ENCODE measurements at regions not wholly inside any gene's neighbourhood (a gene's known extent, or its start where the extent isn't known, plus 50 kb on each side); places are given as distances from the start of the nearest gene placed in this dataset.

DNA sequence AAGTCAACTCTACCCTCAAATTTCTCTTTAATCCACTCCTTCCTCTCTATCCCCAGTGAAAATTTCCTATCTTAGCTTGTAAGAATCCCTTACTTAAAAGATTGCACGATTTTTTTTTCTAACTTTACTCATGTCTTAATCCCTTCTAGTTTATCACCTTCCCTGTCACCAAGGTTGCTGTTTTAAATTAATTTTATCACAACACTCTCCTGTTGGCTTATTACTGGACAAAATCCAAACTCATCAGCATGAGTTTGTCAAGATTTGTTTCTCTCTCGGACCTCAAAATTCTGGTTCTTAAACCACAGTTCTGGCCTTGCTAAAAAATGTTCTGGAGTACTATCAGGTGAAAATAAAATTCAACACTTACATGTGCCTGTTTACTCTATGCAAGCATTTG, 959.1 kb upstream of the SLC10A2 start:
- TF ChIP-seq, protein P1, sequence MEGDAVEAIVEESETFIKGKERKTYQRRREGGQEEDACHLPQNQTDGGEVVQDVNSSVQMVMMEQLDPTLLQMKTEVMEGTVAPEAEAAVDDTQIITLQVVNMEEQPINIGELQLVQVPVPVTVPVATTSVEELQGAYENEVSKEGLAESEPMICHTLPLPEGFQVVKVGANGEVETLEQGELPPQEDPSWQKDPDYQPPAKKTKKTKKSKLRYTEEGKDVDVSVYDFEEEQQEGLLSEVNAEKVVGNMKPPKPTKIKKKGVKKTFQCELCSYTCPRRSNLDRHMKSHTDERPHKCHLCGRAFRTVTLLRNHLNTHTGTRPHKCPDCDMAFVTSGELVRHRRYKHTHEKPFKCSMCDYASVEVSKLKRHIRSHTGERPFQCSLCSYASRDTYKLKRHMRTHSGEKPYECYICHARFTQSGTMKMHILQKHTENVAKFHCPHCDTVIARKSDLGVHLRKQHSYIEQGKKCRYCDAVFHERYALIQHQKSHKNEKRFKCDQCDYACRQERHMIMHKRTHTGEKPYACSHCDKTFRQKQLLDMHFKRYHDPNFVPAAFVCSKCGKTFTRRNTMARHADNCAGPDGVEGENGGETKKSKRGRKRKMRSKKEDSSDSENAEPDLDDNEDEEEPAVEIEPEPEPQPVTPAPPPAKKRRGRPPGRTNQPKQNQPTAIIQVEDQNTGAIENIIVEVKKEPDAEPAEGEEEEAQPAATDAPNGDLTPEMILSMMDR (IDR thresholded peaks at IDR 0.05; ENCODE audit: low read depth, low read length, poor library complexity, severe bottlenecking) = no peak
- no peak for TF ChIP-seq EZH2phosphoT487 (IDR thresholded peaks at IDR 0.05; ENCODE audit: borderline replicate concordance, low read length)
